ENCODE measurements at regions not wholly inside any gene's neighbourhood (a gene's known extent, or its start where the extent isn't known, plus 50 kb on each side); places are given as distances from the start of the nearest gene placed in this dataset.

GRCh38 chr5:106699796-106700195 lies 970.9 kb downstream of the EFNA5 start:
- no peak for ATAC-seq
- H3K36me3 ChIP-seq (ENCODE audit: insufficient read depth in 1 of 2, low read depth in 1 of 2): no peaks in the 10 kb centered on the region
- no peaks in the 10 kb centered on the region for H3K4me1 ChIP-seq
- H3K4me3 ChIP-seq: no peak overlapping the region
- H3K27ac ChIP-seq: no peak overlapping the region
- intact Hi-C loops (cut with DNase I): no loop called here
- TF ChIP-seq CTCF (IDR thresholded peaks at IDR 0.05): no peak
- DNase-seq: no peak
- no peaks in the 10 kb centered on the region for H3K9me3 ChIP-seq
- H3K27me3 ChIP-seq (ENCODE audit: insufficient read depth in 3 of 3, low read length in 2 of 3): no peaks in the 10 kb centered on the region
- WGBS, 3 donors: 63 to 75% (median 69%) methylated on average over 1 of the region's 1 CpG

GRCh38 chr5:106699198-106699597 lies 971.5 kb downstream of the EFNA5 start:
- Histone ChIP-seq H3K27me3 (ENCODE audit: insufficient read depth in 3 of 3, low read length in 2 of 3) (no peaks in the 10 kb centered on the region), H3K27ac (no peak overlapping the region), H3K9me3 (no peaks in the 10 kb centered on the region), H3K4me3 (no peak overlapping the region), H3K4me1 (no peaks in the 10 kb centered on the region), H3K36me3 (ENCODE audit: insufficient read depth in 1 of 2, low read depth in 1 of 2) (no peaks in the 10 kb centered on the region)
- DNase-seq (no peak), ATAC-seq (no peak)
- 68 to 81% (median 71%) methylated on average over 6 of the region's 6 CpGs for WGBS, 3 donors
- intact Hi-C loops (cut with DNase I): no loop called here
- no peak for TF ChIP-seq CTCF (IDR thresholded peaks at IDR 0.05)

GRCh38 chr5:106698169-106698568 lies 972.6 kb downstream of the EFNA5 start:
- no peaks in the 10 kb centered on the region for H3K36me3 ChIP-seq (ENCODE audit: insufficient read depth in 1 of 2, low read depth in 1 of 2)
- 93 to 96% (median 95%) methylated on average over 5 of the region's 5 CpGs for whole genome bisulfite sequencing, 3 donors
- no peak for TF ChIP-seq CTCF (IDR thresholded peaks at IDR 0.05)
- no peak for DNase-seq
- intact Hi-C loops (cut with DNase I): no loop called here
- no peaks in the 10 kb centered on the region for H3K27me3 ChIP-seq (ENCODE audit: insufficient read depth in 3 of 3, low read length in 2 of 3)
- no peak overlapping the region for H3K27ac ChIP-seq
- no peaks in the 10 kb centered on the region for H3K9me3 ChIP-seq
- no peaks in the 10 kb centered on the region for H3K4me1 ChIP-seq
- no peak for ATAC-seq
- no peak overlapping the region for H3K4me3 ChIP-seq

- Histone ChIP-seq H3K36me3 (ENCODE audit: insufficient read depth in 1 of 2, low read depth in 1 of 2) (no peaks in the 10 kb centered on the region), H3K4me3 (no peak overlapping the region), H3K9me3 (no peaks in the 10 kb centered on the region), H3K27me3 (ENCODE audit: insufficient read depth in 3 of 3, low read length in 2 of 3) (no peaks in the 10 kb centered on the region), H3K27ac (no peak overlapping the region), H3K4me1 (no peaks in the 10 kb centered on the region)
- ATAC-seq: no peak
- TF ChIP-seq CTCF (IDR thresholded peaks at IDR 0.05): no peak
- no peak for DNase-seq
- intact Hi-C loops (cut with DNase I): no loop called here
- 42 to 52% (median 51%) methylated on average over 2 of the region's 2 CpGs for WGBS, 3 donors
Observed at GRCh38 chr5:106691701-106692100, 979.0 kb downstream of the EFNA5 start.

GRCh38 chr5:106690585-106690984 lies 980.2 kb downstream of the EFNA5 start:
- Histone ChIP-seq H3K27me3 (ENCODE audit: insufficient read depth in 3 of 3, low read length in 2 of 3) (no peaks in the 10 kb centered on the region), H3K36me3 (ENCODE audit: insufficient read depth in 1 of 2, low read depth in 1 of 2) (no peaks in the 10 kb centered on the region), H3K4me1 (no peaks in the 10 kb centered on the region), H3K4me3 (no peak overlapping the region), H3K9me3 (no peaks in the 10 kb centered on the region), H3K27ac (no peak overlapping the region)
- 0 to 43% (median 36%) methylated on average over 1 of the region's 1 CpG for WGBS, 3 donors
- DNase-seq (no peak), ATAC-seq (no peak)
- TF ChIP-seq CTCF (IDR thresholded peaks at IDR 0.05): no peak
- intact Hi-C loops (cut with DNase I): no loop called here
